ENCODE measurements at regions not wholly inside any gene's neighbourhood (a gene's known extent, or its start where the extent isn't known, plus 50 kb on each side); places are given as distances from the start of the nearest gene placed in this dataset.
"Not testable (repeated sequence)": the region's sequence is repeated elsewhere in the genome, so short reads cannot be mapped to it uniquely, and the experiment has no call there.

- no peak for DNase-seq
Measured at GRCh38 chr9:117649126-117649525, 55.1 kb upstream of the TLR4 start.

- no peak for DNase-seq
Measured at GRCh38 chr9:117644932-117645636, 59.1 kb upstream of the TLR4 start.

- peak; percentile 86 for DNase-seq
Measured at GRCh38 chr9:117644133-117644931, 59.9 kb upstream of the TLR4 start.

- no peak for DNase-seq
Measured at GRCh38 chr9:117643288-117643654, 60.9 kb upstream of the TLR4 start.

- not testable (repeated sequence) for DNase-seq
Measured at GRCh38 chr9:117642571-117643287, 61.5 kb upstream of the TLR4 start.

GRCh38 chr9:117636681-117637080, 67.5 kb upstream of the TLR4 start:
- no peak for DNase-seq

GRCh38 chr9:117625154-117625553, 79.0 kb upstream of the TLR4 start:
- no peak for DNase-seq

GRCh38 chr9:117624106-117624505, 80.1 kb upstream of the TLR4 start:
- DNase-seq = no peak

- DNase-seq = no peak
Measured at GRCh38 chr9:117622347-117622746, 81.9 kb upstream of the TLR4 start.

- DNase-seq = peak; percentile 78
Measured at GRCh38 chr9:117616431-117616831, 87.8 kb upstream of the TLR4 start.

- DNase-seq = no peak
Measured at GRCh38 chr9:117612317-117612716, 91.9 kb upstream of the TLR4 start.

GRCh38 chr9:117597977-117598376, 106.2 kb upstream of the TLR4 start:
- no peak for DNase-seq

- no peak for DNase-seq
Measured at GRCh38 chr9:117596678-117597077, 107.5 kb upstream of the TLR4 start.

- DNase-seq = no peak
Measured at GRCh38 chr9:117595650-117596049, 108.6 kb upstream of the TLR4 start.

- DNase-seq = no peak
Measured at GRCh38 chr9:117587263-117587662, 116.9 kb upstream of the TLR4 start.

- no peak for DNase-seq
Measured at GRCh38 chr9:117574099-117574498, 130.1 kb upstream of the TLR4 start.

- DNase-seq = no peak
Measured at GRCh38 chr9:117564839-117565238, 139.4 kb upstream of the TLR4 start.

GRCh38 chr9:117561761-117562160, 142.4 kb upstream of the TLR4 start:
- no peak for DNase-seq

- DNase-seq = peak; percentile 48
Measured at GRCh38 chr9:117555964-117556629, 141.2 kb upstream of the ASTN2 start.

GRCh38 chr9:117552811-117553210, 138.0 kb upstream of the ASTN2 start:
- DNase-seq = no peak

GRCh38 chr9:117551171-117551570, 136.3 kb upstream of the ASTN2 start:
- no peak for DNase-seq

GRCh38 chr9:117549444-117549843, 134.6 kb upstream of the ASTN2 start:
- no peak for DNase-seq

GRCh38 chr9:117548556-117548955, 133.7 kb upstream of the ASTN2 start:
- DNase-seq = no peak

Data from NCI-H748 treated with DMSO at 0.1 percent for 48 hours (cell line).